ENCODE measurements at regions not wholly inside any gene's neighbourhood (a gene's known extent, or its start where the extent isn't known, plus 50 kb on each side); places are given as distances from the start of the nearest gene placed in this dataset.

- TF ChIP-seq EZH2 (IDR thresholded peaks at IDR 0.05; ENCODE audit: low read length, missing control alignments): no peak
- TF ChIP-seq, protein P1, sequence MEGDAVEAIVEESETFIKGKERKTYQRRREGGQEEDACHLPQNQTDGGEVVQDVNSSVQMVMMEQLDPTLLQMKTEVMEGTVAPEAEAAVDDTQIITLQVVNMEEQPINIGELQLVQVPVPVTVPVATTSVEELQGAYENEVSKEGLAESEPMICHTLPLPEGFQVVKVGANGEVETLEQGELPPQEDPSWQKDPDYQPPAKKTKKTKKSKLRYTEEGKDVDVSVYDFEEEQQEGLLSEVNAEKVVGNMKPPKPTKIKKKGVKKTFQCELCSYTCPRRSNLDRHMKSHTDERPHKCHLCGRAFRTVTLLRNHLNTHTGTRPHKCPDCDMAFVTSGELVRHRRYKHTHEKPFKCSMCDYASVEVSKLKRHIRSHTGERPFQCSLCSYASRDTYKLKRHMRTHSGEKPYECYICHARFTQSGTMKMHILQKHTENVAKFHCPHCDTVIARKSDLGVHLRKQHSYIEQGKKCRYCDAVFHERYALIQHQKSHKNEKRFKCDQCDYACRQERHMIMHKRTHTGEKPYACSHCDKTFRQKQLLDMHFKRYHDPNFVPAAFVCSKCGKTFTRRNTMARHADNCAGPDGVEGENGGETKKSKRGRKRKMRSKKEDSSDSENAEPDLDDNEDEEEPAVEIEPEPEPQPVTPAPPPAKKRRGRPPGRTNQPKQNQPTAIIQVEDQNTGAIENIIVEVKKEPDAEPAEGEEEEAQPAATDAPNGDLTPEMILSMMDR (conservative IDR thresholded peaks at IDR 0.05 in 1 of 2, IDR thresholded peaks at IDR 0.05 in 1 of 2; ENCODE audit: low read depth in 1 of 2, low read length in 2 of 2): no peak
Observed at GRCh38 chr2:83054751-83055150, 1404.3 kb downstream of the SUCLG1 start.

All from fibroblast of lung (primary cell).